CD4-positive, alpha-beta T cell treated with Interleukin-15 for 1 hour (primary cell): ENCODE measurements at regions not wholly inside any gene's neighbourhood (a gene's known extent, or its start where the extent isn't known, plus 50 kb on each side); places are given as distances from the start of the nearest gene placed in this dataset.
"Not testable (repeated sequence)": the region's sequence is repeated elsewhere in the genome, so short reads cannot be mapped to it uniquely, and the experiment has no call there.

ENCODE experiments used
- DNase-seq: peaks from one replicate; pipeline ENCODE4 v3.0.0-alpha.2; 2020

- DNase-seq, result no peak
Observed at GRCh38 chr5:158234323-158235158, 375.6 kb upstream of the CLINT1 start.

- DNase-seq, result no peak
Observed at GRCh38 chr5:158233735-158234322, 374.9 kb upstream of the CLINT1 start.

- not testable (repeated sequence) for DNase-seq
Observed at GRCh38 chr5:158227314-158227713, 368.4 kb upstream of the CLINT1 start.

GRCh38 chr5:158226496-158226895, 367.6 kb upstream of the CLINT1 start:
- no peak for DNase-seq

- DNase-seq, result peak; percentile 27
Observed at GRCh38 chr5:158224253-158224652, 365.3 kb upstream of the CLINT1 start.

GRCh38 chr5:158223054-158223600, 364.2 kb upstream of the CLINT1 start:
- no peak for DNase-seq

GRCh38 chr5:158212917-158213316, 354.0 kb upstream of the CLINT1 start:
- no peak for DNase-seq

GRCh38 chr5:158212237-158212636, 353.3 kb upstream of the CLINT1 start:
- DNase-seq, result no peak

GRCh38 chr5:158209219-158209908, 350.4 kb upstream of the CLINT1 start:
- DNase-seq, result no peak

GRCh38 chr5:158207733-158208132, 348.8 kb upstream of the CLINT1 start:
- no peak for DNase-seq

GRCh38 chr5:158205992-158206391, 347.0 kb upstream of the CLINT1 start:
- no peak for DNase-seq

GRCh38 chr5:158203261-158203660, 344.3 kb upstream of the CLINT1 start:
- DNase-seq, result no peak

- no peak for DNase-seq
Observed at GRCh38 chr5:158202801-158203200, 343.9 kb upstream of the CLINT1 start.

- no peak for DNase-seq
Observed at GRCh38 chr5:158200619-158201018, 341.7 kb upstream of the CLINT1 start.

- DNase-seq, result peak; percentile 18
Observed at GRCh38 chr5:158198636-158199035, 339.7 kb upstream of the CLINT1 start.

- no peak for DNase-seq
Observed at GRCh38 chr5:158195416-158196210, 336.7 kb upstream of the CLINT1 start.

GRCh38 chr5:158194561-158194976, 335.6 kb upstream of the CLINT1 start:
- DNase-seq, result peak; percentile 40

- DNase-seq, result not testable (repeated sequence)
Observed at GRCh38 chr5:158193395-158193794, 334.4 kb upstream of the CLINT1 start.

GRCh38 chr5:158180407-158180806, 321.5 kb upstream of the CLINT1 start:
- DNase-seq, result no peak

- no peak for DNase-seq
Observed at GRCh38 chr5:158179271-158179670, 320.3 kb upstream of the CLINT1 start.

- DNase-seq, result no peak
Observed at GRCh38 chr5:158178535-158178934, 319.6 kb upstream of the CLINT1 start.

GRCh38 chr5:158177146-158177545, 318.2 kb upstream of the CLINT1 start:
- DNase-seq, result no peak
